Retina (tissue), 1 donor: ENCODE measurements at regions not wholly inside any gene's neighbourhood (a gene's known extent, or its start where the extent isn't known, plus 50 kb on each side); places are given as distances from the start of the nearest gene placed in this dataset.
A peak's percentile ranks its signal among the peaks of the same experiment; 100 is the strongest.

Source experiments
- DNase-seq: peaks from one replicate; pipeline ENCODE4 v3.0.0-alpha.2; 2016

GRCh38 chr10:128921389-128922022 lies 545.5 kb upstream of the MGMT start:
- DNase-seq: no peak

GRCh38 chr10:128922172-128922571 lies 544.9 kb upstream of the MGMT start:
- DNase-seq: no peak

GRCh38 chr10:128922619-128923196 lies 544.3 kb upstream of the MGMT start:
- no peak for DNase-seq

GRCh38 chr10:128924918-128925317 lies 542.1 kb upstream of the MGMT start:
- DNase-seq: no peak

GRCh38 chr10:128926711-128927110 lies 540.3 kb upstream of the MGMT start:
- DNase-seq: no peak

- no peak for DNase-seq
These were observed 539.4 kb upstream of the MGMT start for GRCh38 chr10:128927497-128928161.

GRCh38 chr10:128928231-128928836 lies 538.7 kb upstream of the MGMT start:
- DNase-seq: no peak

- no peak for DNase-seq
These were observed 537.9 kb upstream of the MGMT start for GRCh38 chr10:128929131-128929530.

- DNase-seq: no peak
These were observed 537.3 kb upstream of the MGMT start for GRCh38 chr10:128929767-128930166.

- no peak for DNase-seq
These were observed 536.5 kb upstream of the MGMT start for GRCh38 chr10:128930515-128930914.

- DNase-seq: no peak
These were observed 534.8 kb upstream of the MGMT start for GRCh38 chr10:128932071-128932820.

GRCh38 chr10:128934492-128934891 lies 532.5 kb upstream of the MGMT start:
- no peak for DNase-seq

- DNase-seq: no peak
These were observed 530.6 kb upstream of the MGMT start for GRCh38 chr10:128936392-128936791.

GRCh38 chr10:128938558-128938957 lies 528.5 kb upstream of the MGMT start:
- DNase-seq: no peak

GRCh38 chr10:128940081-128940480 lies 527.0 kb upstream of the MGMT start:
- no peak for DNase-seq

GRCh38 chr10:128943111-128943510 lies 523.9 kb upstream of the MGMT start:
- DNase-seq: peak; percentile 70

- DNase-seq: no peak
These were observed 521.6 kb upstream of the MGMT start for GRCh38 chr10:128945398-128945797.

- no peak for DNase-seq
These were observed 516.7 kb upstream of the MGMT start for GRCh38 chr10:128950159-128950915.

- DNase-seq: no peak
These were observed 516.1 kb upstream of the MGMT start for GRCh38 chr10:128950916-128951275.

GRCh38 chr10:128952856-128953255 lies 514.2 kb upstream of the MGMT start:
- no peak for DNase-seq

- DNase-seq: no peak
These were observed 510.9 kb upstream of the MGMT start for GRCh38 chr10:128956149-128956548.

GRCh38 chr10:128957221-128957620 lies 509.8 kb upstream of the MGMT start:
- DNase-seq: no peak
